Right lobe of liver (tissue), 4 donors: ENCODE measurements at regions not wholly inside any gene's neighbourhood (a gene's known extent, or its start where the extent isn't known, plus 50 kb on each side); places are given as distances from the start of the nearest gene placed in this dataset.

Source experiments
- POLR2A ChIP-seq: fragments of 450-650 bp; IDR thresholded peaks from one replicate; pipeline ENCODE4 v1.6.1; 2017; ENCODE audit warnings: antibody characterized with exemption, mild to moderate bottlenecking
- TF ChIP-seq, protein P1 (sequence below), 4 donors: fragments of 200-600 bp in 3 of 4; fragments of 450-650 bp in 1 of 4; IDR thresholded peaks; one replicate each; pipeline versions ENCODE4 v1.5.1 to v1.8.0; 2016 to 2022; ENCODE audit warnings: antibody characterized with exemption in 4 of 4, mild to moderate bottlenecking in 2 of 4
- donor health status: DM: no; HTN: no; CAD: no.
- donor health status: DM: no; HTN: no; CAD: no.
- donor health status: DM: no; HTN: yes; CAD: no.

DNA sequence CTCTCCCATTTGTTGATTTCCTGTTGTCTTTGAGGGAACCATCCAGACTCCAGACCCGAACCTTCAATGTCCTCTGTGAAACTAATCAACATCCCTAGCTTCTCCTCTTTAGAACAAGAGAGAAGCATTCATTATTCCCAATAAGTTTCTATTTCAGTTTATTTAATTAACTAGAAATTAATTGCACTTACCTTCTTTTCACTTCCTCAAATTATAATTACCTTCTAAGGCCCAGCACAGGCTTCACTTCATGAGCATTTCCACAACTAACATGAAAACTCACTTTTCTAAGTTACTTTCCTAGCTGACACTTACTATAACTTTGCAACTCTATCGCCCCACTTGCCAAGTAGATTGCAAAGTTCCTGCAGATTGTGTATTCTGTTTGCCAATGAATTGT lies 71.6 kb upstream of the HTR2A start:
- TF ChIP-seq, protein P1, sequence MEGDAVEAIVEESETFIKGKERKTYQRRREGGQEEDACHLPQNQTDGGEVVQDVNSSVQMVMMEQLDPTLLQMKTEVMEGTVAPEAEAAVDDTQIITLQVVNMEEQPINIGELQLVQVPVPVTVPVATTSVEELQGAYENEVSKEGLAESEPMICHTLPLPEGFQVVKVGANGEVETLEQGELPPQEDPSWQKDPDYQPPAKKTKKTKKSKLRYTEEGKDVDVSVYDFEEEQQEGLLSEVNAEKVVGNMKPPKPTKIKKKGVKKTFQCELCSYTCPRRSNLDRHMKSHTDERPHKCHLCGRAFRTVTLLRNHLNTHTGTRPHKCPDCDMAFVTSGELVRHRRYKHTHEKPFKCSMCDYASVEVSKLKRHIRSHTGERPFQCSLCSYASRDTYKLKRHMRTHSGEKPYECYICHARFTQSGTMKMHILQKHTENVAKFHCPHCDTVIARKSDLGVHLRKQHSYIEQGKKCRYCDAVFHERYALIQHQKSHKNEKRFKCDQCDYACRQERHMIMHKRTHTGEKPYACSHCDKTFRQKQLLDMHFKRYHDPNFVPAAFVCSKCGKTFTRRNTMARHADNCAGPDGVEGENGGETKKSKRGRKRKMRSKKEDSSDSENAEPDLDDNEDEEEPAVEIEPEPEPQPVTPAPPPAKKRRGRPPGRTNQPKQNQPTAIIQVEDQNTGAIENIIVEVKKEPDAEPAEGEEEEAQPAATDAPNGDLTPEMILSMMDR (IDR thresholded peaks at IDR 0.05), result no peak
- TF ChIP-seq POLR2A, result no peak
